GM18870 (cell line): ENCODE measurements at regions not wholly inside any gene's neighbourhood (a gene's known extent, or its start where the extent isn't known, plus 50 kb on each side); places are given as distances from the start of the nearest gene placed in this dataset.
"Not testable (repeated sequence)": the region's sequence is repeated elsewhere in the genome, so short reads cannot be mapped to it uniquely, and the experiment has no call there.

Experiments used
- ATAC-seq: cut with Tn5 transposase; IDR thresholded peaks from one replicate; pipeline ENCODE4 v1.9.1; 2021; ENCODE audit warnings: moderate library complexity; ENCODE audit not compliant: unreplicated experiment

DNA sequence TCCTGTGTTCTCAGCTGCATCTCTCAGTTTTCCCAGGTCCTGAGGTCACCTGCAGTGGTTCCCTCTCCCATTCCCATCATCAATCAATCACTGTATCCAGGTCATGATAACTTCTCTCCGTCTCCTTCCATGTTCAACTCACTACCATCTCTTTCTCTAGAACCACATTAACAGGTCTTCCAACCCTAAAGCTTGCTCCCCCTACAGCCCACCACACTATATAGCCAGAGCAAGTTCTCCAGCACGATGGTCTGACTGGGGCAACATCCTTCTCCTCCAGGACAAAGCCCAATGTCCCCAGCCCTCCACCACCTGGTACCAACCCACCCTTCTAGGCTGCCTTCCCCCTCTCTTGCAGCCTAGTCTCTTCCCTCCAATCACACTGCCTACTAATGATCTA, 241.6 kb downstream of the CDK5RAP2 start:
- ATAC-seq, result no peak

DNA sequence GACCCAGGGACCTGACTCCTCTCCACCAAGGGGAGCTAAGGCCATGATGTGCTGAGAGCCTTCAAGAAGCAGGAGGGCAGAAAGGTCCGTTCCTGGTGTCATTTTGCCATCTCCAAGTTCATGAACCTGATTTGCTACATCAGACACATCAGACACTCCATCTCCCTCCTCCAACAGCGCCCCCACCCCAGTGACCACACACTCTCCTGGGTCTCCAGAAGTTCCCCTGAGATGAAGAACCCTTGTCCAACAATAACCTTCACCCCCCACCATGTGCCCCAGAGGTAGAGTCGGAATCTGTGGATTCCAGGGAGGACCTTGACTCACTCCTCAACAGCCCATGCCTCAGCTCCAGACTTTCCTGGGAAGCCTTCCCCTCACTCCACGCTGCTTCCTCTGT, 242.8 kb downstream of the CDK5RAP2 start:
- ATAC-seq, result no peak

DNA sequence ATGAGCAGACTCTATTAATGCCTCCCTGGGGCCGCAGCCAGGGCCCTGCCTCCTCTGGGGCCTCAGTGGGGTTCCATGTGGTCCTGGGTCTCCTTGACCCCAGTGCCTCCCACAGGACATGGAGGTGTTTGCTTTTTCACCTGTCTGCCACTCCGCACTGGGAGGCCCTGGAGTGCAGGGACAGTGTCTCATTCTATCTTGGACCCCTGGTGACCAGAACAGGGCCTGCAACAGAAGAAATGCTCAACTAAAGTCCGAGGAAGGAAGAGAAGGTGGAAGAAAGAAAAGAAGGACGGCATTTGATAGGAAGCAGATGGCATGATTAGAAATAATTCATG, 243.2 kb downstream of the CDK5RAP2 start:
- no peak for ATAC-seq

DNA sequence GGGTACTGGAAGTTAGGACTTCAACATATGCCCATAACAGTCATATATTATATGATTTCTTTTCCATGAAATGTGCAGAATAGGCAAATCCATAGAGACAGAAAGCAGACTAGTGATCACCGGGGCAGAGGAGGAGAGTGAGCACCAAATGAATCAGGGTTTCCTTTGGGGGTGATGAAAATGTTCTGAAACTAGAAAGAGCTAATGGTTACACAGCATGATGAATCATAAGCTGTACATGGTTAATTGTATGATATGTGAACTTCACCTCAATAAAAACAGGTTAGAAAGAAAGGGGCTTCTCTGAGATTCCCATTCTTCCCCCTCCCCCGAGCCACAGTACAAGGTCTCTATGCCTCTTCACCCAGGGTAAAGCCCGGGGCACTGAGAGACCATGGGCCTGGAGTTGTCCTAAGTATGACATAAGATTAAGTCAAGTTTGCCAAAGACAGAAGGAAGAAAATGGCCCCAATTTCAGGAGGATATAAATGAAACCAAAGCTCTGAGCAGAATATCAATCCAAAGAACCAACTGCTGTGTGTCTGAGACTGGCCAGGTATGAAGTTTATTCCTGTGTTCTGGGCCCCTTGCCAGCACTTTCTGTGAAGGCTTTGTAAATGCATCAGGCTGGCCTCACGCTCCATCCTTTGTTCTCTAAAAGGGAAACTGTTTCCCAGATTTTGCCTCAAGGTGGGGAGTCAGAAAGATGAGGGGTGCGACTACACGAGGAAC, 243.8 kb downstream of the CDK5RAP2 start:
- ATAC-seq, result no peak

DNA sequence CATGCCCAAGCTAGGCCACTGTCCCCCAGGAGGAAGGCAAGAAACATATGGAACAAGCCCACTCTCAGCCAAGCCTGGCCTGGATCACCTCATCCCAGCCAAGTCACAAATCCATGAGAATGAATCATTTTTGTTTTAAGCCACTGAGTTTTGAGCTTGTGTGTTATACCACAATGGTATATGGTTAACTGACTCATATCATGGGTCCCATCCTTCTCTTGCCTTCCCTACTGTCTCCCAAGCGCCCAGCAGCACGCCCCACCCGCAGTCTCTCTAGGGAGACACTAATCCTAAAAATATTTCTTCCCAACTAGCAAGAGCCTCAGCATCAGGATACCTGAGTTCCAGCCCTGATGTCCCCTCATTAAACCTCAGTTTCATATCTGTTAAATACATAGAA, 248.1 kb downstream of the CDK5RAP2 start:
- ATAC-seq, result no peak

DNA sequence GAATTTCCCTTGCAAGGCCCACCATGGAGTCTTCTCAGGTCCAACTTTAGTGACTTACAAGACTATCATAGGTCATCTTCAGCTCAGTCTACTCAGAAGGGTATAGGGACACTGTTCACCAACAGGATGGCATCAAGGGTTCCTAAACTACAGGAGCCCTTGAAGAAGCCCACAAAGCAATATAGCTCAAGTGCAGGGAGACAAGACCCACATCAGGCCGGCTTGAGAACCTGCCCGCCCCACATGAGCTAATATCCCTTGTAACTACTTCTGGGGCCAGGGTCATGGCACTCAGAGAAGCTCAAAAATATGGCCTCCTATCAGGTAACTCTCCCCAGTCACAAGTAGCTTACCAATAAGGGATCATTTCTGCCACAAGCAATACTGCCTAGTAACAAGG, 249.9 kb downstream of the CDK5RAP2 start:
- ATAC-seq, result no peak

DNA sequence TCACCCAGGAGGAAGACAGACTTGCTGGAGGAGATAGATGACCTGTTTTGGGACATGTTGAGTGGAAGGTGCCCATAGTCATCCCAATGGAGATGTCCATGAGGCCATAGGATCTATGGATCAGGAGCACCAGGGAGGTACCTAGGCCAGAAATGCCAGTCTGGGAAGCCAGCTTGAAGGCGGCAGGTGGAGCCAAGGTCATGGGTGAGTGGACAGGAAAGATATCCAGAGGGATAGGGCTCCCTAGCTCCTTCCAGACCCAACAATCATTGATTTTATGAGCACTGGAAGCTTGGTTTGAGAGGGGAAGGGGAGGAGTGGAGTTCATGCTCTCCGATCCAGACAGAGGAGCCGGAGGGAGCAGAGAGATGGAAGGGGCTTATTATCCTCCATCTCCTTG, 252.6 kb downstream of the CDK5RAP2 start:
- no peak for ATAC-seq

DNA sequence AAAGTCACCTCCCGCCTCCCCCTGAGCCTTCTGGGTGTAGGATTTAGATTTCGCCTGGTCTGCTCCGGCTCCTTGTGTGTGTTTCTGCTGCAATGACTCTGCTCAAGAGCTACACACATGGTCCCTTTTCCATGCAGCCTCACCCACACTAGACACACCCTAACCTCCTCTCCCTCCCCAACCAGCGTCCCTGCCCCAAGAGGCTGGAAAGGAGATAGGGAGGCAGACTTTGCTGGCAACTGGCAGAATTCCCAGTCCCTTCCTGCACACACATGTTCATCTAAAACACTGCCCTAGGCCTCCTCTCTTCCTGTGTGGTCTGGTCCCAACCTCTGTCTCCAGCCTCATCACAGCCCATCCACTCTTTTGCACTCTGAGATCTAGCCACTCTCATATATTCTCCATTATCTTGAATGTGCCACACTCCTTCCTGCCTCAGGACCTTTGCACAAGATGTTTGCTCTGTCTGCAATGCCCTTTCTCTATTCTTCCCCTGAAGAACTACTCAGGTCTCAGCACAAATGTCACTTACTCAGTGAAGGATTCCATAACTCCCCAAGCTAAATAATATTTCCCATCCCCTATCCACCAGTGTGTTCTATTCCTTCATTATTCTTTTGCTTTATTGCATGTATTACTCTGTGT, 253.8 kb downstream of the CDK5RAP2 start:
- no peak for ATAC-seq

DNA sequence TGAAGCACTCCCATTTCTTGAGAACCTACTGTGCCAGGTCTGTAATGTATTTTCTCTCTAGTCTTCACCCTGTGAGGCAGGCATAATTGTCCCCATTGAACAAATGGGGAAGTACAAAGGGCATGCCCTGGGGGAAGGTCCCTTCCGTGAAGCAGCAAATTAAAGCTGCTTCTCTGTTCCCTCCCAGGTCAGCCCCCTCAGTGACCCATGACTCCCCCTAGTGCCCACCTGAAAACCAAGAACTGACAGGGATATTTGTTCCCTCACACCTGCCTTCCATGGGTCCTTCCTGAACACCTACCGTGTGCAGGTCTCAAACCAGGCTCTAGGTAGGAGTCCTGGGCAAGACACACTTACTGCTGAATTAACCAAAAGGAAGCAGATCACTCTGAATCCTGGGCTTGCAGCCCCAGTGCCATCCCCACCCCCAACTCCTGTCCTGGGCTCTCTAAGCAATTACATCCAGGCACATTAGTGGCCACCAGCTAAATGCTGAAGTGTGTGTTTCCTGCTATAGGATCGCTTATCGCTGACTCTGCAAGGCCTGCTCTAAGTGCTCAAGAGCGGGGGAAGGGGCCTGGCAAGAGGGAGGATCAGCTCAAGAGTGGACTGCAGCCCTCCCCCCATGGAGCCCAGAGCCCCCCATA, 254.8 kb downstream of the CDK5RAP2 start:
- ATAC-seq, result no peak

DNA sequence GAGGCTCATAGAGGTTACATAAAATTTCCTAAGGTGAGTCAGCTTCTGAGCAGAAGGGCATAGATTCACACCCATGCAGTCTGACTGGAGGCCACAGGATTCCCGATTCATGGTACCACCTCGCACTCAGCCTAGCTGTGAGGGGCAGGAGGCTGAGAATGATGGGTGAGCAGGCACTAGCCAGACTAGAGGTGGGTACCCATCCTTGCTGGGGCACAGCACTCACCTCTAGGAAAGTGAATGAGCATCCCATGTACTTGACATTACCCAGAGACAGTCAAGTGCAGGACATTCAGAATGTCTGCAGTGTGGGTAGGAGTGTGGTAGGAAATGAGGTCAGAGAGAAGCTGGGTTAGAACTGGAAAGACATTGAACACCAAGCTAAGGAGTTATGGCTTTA, 255.5 kb downstream of the CDK5RAP2 start:
- ATAC-seq, result no peak

DNA sequence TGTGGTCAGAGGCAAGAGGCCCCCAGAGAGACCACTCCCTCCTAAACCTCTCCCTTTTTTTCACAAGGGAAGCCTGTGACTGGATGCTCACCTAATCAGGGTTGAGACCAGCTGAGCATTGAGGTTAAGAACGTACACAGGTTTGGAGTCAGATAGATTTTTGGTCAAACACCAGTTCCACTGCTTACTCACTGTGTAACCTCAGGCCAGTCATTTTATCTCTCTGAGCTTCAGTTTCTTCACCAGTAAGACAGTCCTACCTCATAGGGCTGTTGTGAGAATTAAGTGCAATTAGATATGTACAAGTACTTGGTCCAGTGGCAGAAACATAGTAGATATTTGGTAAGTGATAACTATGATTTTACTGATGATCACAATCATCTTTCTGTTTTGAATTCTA, 256.8 kb downstream of the CDK5RAP2 start:
- no peak for ATAC-seq

DNA sequence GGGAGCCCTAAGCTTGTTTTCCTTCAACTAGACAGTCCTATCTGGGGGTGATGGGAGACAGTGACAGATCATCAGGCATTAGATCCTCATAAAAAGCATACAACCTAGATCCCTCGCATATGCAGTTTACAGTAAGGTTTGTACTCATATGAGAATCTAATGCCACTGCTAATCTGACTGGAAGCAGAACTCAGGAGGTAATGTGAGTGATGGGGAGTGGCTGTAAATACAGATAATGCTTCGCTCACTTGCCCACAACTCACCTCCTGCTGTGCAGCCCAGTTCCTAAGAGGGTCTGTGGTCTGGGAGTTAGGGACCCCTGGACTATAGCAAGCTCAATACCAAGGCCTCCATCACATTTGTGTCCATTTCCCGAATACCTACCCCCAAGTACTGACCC, 260.5 kb downstream of the CDK5RAP2 start:
- ATAC-seq, result no peak

DNA sequence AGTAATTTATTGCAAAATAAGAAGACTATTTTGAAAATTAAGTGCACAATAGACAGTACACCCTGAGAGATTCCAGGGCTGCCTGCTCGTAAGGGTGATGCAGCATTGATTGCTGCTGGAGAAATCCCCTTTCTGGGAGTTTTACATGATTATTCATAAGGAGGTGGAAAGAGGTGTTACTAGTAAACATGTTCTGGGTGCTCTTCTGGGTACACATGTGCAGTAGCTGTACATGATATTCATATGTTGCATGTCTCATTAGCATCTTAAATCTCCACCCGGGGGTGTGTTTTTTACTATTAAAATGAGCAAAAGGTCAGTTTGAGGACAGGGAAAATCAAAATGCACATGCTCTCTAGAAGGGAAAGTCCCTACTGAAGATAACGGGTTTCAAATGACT, 264.8 kb downstream of the CDK5RAP2 start:
- ATAC-seq, result no peak

DNA sequence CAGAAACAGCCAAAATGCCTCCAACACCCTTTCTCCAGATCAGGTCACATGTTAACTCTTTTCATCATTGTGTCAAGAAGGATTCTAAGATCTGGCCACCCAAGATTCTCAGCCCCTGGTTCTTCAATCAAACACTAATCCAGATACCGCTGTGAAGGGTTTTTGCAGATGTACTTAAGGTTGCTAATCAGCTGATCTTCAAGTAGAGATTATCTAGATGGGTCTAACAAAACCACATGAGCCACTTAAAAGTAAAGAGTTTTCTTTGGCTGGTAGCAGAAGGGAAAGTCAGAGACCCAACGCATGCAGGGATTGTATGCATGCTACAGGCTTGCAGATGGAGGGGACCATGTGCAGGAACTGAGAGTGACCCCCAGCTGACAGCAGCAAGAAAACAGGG, 267.9 kb downstream of the CDK5RAP2 start:
- no peak for ATAC-seq

DNA sequence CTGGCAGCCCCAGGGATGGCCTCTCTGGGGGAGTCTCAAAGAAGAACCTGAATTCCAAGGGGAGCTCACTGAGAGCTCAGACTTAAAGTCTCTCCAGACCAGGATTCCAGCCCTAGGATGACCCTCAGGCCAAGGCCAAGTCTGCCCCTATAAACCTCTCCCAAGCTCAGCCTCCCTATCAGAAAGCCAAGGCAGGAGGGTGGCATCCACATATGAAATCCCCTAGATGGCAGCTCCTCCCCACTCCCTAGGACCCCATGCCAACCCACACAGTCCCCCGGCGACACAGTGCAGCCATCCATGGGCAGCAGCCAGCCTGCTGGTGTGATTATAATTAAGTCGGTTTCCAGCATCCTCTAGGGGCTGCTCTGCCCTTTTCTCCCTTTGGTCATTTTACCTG, 269.9 kb downstream of the CDK5RAP2 start:
- ATAC-seq, result no peak

DNA sequence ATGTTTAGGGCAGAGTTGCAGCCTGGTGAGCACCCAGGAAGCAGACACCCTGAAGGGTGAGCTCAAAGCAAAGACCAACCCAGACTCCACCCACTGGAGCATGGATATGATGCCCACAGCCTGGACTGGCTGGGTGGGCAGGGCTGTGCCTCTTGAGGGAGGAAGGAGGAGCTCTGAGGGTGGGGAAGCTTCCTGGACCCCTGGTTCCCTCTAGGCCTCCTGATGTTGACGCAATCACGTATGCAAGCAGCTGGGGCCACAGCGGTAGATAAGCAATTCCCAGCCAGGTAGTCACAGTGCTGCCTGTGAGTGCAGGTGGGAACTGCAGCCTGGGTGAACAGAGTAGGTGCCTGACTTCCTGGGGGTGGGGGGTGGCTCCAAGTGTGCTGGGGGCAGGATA, 271.5 kb downstream of the CDK5RAP2 start:
- no peak for ATAC-seq

DNA sequence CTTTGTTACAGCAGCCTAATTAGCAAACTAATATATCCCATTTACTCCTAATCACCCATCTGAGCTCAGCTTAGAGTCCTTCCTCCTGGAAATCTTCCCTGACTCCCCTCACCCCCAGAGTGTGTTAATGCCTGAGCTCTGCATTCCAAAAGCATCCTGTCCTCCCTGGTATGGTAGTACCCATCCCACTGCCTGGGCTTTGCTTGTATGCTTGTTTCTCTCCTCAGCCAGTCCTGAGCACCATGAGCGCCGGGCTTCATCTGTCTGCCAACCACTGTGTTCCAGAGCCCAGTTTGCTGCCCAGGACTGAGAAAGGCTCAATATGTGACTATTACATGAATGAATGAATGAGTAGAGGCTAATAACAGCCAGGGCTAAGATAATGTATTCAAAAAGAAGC, 272.4 kb downstream of the CDK5RAP2 start:
- ATAC-seq, result no peak

DNA sequence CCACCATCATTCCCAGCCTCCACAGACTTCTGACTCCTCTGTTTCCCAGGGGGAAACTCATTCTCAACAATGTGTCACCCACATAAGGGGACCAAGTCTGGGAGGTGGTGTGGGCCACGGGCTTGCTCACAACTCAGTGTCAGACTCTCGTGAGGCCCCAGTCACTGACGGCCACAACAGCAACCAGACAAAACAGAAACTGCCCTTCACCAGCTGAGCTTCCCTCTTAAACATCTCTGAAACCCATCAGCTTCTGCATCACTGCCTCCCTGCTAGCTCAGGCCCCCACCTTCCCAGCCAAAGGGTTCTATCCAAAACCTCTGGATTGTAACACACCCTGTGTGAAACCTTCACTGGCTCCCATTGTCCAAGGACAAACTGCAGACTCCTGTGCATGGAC, 273.4 kb downstream of the CDK5RAP2 start:
- ATAC-seq, result no peak

DNA sequence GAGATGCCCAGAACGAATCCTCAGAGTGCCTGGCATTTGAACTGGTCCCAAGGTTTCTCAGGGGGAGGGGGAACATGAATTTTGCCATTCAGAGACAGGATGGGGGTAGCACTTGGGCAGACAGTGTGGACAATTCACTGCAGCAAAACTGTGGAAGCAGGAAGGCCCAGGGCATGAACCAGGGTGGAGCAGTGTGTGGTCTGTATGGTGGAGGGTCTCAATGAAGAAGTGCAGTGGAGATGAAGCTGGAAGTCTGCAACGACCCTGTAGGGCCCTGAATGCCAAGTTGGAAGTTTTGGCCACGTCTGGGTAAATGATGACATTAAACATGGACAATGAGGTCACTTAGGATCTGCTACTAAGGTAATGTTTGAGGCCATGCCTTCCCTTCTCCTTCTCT, 273.9 kb downstream of the CDK5RAP2 start:
- ATAC-seq, result no peak

DNA sequence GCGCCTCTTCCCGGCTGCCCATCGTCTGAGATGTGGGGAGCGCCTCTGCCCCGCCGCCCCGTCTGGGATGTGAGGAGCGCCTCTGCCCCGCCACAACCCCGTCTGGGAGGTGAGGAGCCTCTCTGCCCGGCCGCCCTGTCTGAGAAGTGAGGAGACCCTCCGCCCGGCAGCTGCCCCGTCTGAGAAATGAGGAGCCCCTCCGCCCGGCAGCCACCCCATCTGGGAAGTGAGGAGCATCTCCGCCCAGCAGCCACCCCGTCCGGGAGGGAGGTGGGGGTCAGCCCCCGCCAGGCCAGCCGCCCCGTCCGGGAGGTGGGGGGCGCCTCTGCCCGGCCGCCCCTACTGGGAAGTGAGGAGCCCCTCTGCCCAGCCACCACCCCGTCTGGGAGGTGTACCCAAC, 275.1 kb downstream of the CDK5RAP2 start:
- not testable (repeated sequence) for ATAC-seq

DNA sequence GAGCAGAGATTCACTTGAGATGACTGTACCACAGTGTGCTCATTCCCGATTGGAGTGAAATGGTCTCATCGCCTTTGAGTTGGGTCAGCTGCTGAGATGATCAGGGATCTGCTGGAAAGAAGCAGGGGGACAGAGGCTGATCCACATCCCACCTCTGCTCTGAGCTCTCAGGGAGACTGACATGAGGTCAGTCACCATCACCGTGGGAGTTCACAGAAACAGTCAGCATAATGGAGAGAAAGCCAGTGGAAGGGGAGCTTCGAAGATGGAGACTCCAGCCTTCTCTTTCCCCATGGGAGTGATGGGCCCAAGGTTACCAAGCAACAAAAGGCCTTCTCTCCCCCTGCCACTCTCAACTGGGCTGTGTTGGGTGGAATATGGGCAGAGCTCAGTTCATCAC, 276.4 kb downstream of the CDK5RAP2 start:
- no peak for ATAC-seq

DNA sequence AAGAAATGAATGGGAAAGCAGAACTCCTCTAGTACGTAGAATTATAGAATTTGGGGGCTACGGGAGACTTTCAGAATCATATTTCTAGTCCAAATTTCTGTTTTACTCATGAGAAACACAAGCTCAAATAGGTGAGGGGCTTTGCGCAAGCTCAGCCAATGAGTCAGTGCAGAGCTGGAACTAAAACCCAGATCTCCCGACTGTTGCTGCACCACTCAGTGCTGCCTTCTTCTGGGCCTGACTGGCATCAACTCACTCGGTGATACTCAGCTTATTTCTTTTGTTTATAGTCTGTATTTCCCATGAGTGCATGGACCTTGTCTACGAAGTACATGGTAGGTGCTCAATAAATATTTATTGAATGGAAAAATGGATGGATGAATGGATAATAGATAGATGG, 280.2 kb downstream of the CDK5RAP2 start:
- no peak for ATAC-seq

DNA sequence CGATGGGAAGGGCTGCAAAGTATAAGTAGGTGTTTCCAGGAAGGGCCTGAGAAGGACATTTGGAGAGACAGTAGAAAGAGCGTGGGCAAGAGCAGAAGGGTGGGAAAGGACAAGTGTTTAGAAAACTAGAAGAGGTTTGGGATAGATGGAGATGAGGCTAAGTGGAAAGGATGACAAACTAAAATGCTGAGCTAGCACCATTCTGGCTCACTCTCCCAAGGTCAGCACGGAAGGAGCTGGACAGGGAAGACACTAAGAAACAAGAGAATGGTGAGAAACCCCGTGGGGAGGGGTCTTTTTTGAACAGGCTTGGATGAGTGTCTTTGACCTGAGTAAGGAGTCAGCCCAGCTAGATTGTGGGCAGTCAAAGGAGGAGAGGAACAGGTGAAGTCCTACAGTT, 286.0 kb downstream of the CDK5RAP2 start:
- no peak for ATAC-seq
